Body of pancreas (tissue), 4 donors: ENCODE measurements at regions not wholly inside any gene's neighbourhood (a gene's known extent, or its start where the extent isn't known, plus 50 kb on each side); places are given as distances from the start of the nearest gene placed in this dataset.

Source experiments
- POLR2A ChIP-seq, 3 donors: fragments of 450-650 bp; IDR thresholded peaks; one replicate each; pipeline ENCODE4 v1.6.1; 2016; ENCODE audit warnings: antibody characterized with exemption in 3 of 3, mild to moderate bottlenecking in 2 of 3
- TF ChIP-seq, protein P1 (sequence below), 7 experiments: fragments of 450-650 bp in 4 of 7; fragments of 200-600 bp in 3 of 7; sonication (generic) in 3 of 7; IDR thresholded peaks; one replicate each; pipeline ENCODE4 v1.5.1; 2016 to 2019; ENCODE audit warnings: antibody characterized with exemption in 7 of 7

DNA sequence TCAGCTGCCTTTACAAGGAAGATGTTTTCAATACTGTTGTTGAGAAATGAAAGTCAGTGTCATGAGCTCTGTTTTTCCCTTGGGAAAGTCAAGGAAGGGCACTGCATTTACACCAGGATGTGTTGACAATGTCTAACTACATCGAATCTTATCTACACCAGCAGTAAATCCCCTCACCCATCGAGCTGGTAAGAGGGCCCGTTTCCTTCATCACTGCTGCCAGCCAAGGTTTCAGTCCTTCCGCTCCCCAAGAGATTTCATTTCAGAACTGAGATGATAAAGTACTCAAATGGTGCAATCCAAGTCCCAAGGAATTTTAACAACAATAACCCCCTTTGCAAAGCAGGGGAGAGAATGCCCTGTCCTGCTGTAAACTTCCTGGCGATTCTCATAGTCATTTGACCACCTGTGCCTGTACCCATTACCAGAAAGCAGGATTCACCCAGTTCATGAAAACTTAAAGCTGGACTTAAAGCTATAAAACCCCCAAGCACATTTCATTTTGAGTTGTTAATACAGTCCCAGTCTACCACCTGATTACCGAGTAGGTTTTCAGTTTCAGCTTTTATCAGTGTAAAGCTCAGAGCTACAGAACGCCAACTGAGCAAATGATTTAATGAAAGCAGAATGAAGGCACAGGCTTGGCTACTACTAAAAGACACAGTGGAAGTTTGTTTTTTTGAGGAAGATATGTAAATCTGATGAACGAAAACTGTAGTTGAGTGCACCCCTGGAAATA, 122.5 kb upstream of the TAB2 start:
- TF ChIP-seq, protein P1, sequence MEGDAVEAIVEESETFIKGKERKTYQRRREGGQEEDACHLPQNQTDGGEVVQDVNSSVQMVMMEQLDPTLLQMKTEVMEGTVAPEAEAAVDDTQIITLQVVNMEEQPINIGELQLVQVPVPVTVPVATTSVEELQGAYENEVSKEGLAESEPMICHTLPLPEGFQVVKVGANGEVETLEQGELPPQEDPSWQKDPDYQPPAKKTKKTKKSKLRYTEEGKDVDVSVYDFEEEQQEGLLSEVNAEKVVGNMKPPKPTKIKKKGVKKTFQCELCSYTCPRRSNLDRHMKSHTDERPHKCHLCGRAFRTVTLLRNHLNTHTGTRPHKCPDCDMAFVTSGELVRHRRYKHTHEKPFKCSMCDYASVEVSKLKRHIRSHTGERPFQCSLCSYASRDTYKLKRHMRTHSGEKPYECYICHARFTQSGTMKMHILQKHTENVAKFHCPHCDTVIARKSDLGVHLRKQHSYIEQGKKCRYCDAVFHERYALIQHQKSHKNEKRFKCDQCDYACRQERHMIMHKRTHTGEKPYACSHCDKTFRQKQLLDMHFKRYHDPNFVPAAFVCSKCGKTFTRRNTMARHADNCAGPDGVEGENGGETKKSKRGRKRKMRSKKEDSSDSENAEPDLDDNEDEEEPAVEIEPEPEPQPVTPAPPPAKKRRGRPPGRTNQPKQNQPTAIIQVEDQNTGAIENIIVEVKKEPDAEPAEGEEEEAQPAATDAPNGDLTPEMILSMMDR (IDR thresholded peaks at IDR 0.05), result no peak
- TF ChIP-seq POLR2A (IDR thresholded peaks at IDR 0.05), result no peak
